GM11168 (cell line): ENCODE measurements at regions not wholly inside any gene's neighbourhood (a gene's known extent, or its start where the extent isn't known, plus 50 kb on each side); places are given as distances from the start of the nearest gene placed in this dataset.

Experiments
- in situ Hi-C: fragments of 300-500 bp; cut with MboI; formaldehyde crosslinking; loops from one replicate; pipeline ENCODE4 v1.12.0; 2022; ENCODE audit warnings: low sequenced_read_pairs; ENCODE audit not compliant: unreplicated experiment

- in situ Hi-C loops: no loop called here
Measured at GRCh38 chr5:93130624-93131490, 450.2 kb downstream of the NR2F1-AS1 start.

- in situ Hi-C loops: no loop called here
Measured at GRCh38 chr5:93126634-93127033, 454.4 kb downstream of the NR2F1-AS1 start.

GRCh38 chr5:93123127-93123526, 457.9 kb downstream of the NR2F1-AS1 start:
- in situ Hi-C loops: no loop called here

DNA sequence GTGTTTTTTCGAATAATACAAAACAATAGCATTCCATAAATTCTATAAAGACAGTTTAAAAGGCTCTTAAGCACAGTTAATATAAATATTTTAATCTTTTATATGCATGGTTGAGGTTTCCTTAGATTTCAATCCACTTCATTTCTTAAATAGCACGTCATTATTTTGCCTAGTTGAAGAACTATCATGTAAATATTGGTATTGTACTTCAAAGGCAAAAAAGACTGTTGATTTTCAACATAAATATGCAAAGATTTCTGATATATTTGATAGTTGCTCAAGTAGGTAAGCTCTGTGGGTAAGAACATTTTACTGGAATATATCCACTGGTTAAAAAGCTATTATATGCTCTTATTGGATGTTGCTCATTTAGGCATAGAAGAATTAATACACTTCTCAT, 458.6 kb downstream of the NR2F1-AS1 start:
- in situ Hi-C loops: no loop called here

DNA sequence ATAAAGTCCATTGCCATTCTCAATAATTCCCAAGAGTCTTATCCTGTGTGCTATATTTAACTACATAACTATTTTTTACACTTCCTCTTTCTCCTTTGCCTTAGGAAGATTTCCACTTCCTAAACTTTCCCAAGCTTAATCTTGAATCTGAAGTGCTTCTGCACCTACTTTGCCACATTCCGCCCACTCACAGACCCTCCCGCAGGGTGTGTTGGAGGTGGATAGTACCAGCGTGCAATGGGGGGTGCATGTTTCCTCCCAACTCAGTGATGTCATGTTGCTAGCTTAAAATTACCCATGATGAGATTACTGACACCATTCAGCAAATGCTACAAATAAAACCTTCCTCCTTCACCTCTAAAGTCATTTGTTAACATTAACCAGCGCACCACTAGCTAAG, 460.2 kb downstream of the NR2F1-AS1 start:
- in situ Hi-C loops: no loop called here

- in situ Hi-C loops: no loop called here
Measured at GRCh38 chr5:93120051-93120450, 461.0 kb downstream of the NR2F1-AS1 start.

DNA sequence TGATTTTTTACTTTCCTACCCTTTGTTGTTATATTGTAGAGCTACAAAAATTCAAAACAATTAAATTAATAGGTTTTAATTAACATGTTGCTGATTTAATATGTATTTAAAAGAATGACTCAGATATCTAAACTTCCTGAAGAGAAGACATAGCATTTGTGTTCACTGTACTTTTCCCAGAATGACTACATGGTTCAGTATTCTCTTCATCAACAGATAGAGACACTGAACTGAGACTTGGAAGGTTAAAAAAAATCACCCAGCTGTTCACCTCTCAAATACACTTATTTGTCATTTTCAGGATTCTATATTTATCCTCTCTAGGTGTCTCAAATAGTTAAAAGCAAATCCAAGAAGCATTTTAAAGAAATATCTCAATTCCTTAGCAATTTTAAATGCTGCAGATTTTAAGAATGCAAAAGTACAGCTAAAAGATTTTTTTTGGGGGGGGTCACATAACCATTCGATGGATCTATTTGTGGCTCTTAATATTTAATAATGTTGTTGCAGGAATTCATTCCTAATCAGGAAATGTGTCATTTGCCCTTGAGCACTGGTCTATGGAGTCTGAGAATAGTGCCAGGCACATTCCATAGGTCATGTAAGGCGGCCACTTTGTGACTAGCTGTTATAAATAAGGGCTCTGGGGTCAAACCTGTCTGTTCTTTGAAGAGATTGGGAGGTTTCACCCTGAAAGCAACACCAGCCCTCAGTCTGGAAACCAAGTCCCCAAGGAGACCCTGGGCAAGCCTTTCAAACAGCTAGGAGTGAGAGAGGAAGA, 463.1 kb downstream of the NR2F1-AS1 start:
- in situ Hi-C loops: no loop called here

DNA sequence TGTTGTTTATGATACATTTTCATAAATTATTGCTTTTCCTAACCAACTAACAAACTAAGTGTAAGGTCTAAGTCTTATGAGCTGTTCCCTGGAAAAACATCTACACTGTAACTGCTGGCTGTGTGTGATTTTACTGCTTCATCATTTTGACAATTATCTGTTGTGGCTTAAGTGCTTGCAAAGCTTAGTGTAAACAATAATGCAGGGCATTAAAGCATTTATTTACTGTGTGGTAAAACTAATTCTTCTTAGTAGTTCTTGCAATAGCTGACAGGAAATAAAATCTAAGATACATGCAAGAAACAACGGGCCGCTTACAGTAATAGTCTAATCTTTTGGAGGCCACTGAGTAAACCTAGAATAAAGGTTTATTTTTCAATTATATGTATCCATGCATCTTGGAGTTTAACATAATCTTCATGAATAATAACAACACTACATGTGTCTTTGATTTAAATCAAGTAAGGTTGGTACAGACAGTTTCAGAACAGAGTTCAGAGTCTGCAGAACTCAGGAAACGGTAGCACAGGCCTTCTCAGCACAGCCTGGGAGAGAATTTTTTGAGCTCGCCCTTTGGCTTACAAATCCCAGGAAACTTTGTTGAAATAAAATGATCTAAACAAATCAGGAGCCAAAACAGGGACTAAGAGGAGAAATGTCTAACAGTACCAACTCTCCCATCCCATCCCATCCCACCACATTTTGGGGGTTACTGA, 473.1 kb downstream of the NR2F1-AS1 start:
- in situ Hi-C loops: no loop called here

GRCh38 chr5:93107141-93107540, 473.9 kb downstream of the NR2F1-AS1 start:
- in situ Hi-C loops: no loop called here

- in situ Hi-C loops: no loop called here
Measured at GRCh38 chr5:93101661-93102060, 479.4 kb downstream of the NR2F1-AS1 start.

DNA sequence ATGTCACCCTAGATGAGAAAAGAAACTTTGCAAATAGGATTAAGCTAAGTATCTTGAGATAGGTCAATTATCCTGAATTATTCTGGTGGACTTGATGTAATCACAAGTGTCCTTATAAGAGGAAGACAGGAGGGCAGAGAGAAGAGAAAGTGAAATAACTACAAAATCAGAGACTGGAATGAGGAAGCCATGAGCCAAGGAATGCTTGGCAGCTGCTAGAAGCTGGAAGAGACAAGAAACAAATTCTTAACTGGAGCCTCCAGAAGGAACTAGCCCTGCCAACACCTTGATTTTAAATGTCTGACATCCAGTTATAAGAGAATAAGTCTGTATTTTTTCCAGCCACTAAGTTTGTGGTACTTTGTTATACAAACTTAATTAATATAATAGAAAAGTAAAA, 480.0 kb downstream of the NR2F1-AS1 start:
- in situ Hi-C loops: no loop called here

DNA sequence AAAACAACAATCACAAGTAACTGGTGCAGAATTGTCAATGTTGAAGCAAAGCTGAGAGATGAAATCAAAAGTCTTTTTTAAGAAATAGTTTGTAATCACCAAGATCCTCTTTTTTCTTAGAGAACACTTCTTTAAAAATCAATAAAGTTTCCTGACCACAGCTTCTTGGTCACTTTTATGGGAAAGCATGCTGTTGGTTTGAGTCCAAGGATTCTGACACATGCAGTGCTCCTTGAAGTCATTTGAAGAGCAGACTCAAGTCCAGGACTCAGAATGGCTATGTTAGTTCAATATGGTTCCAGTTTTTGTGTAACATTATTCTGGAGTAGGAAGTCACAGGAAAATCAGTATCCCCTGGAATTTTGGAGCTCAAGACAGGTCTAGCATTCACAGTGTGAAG, 480.6 kb downstream of the NR2F1-AS1 start:
- in situ Hi-C loops: no loop called here

DNA sequence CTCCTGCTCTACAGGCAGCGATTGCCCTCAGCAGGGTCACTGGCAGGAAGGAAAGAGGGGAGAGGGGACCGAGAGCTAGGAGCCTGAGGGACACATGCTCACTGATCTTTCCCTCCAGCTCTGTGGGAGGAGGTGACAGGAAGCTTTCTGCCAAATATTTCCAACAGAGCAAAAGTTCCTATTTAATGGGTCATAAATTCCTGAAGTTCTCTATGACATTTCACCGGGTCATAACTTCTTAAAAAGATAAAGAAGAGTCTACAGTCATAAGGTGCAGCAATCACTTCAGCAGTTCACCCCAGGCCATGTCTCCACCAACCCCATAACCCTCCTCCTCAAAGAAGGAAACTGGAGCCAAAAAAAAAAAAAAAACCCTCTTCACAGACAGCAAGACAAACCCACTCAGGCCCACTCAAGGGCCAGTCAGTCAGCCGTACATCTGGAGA, 481.1 kb downstream of the NR2F1-AS1 start:
- in situ Hi-C loops: no loop called here

DNA sequence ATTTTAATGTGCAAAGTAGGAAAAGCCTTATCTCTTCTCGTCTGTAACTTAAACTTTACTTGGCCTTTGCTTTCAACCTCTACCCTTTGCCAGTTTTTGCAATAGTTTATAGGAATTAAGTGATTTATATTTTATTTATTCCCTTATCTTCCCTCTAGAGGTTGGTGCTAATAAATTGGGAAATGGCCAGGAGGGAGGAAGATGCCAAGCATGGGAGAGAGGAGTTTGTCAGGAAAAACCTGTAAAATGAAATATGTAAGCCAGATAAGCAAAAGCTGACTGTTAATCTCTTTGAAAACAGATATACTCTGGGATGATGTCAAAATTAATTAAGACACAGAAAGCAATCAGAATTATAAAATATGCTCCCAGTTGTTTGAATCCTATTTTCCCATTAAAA, 484.5 kb downstream of the NR2F1-AS1 start:
- in situ Hi-C loops: no loop called here

GRCh38 chr5:93092349-93093105, 488.5 kb downstream of the NR2F1-AS1 start:
- in situ Hi-C loops: no loop called here

DNA sequence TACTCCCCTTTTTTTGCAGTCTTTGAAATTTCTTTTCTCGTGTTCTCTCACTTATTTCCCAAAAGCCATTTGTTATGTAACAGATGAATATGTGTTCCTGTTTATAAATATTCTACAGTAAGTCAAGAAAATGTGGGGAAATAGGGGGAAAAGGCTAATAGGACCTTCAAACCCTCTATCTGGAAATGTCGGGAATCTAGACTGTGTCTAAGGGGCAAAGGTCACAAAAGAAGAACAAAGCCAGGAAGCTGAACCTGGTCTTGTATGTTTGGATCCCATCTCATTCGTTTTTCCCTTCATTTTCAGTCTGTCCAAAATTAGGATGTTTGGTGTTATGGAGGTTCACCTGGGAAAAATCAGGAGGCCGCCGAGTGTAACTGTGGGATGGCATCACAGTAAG, 490.3 kb downstream of the NR2F1-AS1 start:
- in situ Hi-C loops: no loop called here

DNA sequence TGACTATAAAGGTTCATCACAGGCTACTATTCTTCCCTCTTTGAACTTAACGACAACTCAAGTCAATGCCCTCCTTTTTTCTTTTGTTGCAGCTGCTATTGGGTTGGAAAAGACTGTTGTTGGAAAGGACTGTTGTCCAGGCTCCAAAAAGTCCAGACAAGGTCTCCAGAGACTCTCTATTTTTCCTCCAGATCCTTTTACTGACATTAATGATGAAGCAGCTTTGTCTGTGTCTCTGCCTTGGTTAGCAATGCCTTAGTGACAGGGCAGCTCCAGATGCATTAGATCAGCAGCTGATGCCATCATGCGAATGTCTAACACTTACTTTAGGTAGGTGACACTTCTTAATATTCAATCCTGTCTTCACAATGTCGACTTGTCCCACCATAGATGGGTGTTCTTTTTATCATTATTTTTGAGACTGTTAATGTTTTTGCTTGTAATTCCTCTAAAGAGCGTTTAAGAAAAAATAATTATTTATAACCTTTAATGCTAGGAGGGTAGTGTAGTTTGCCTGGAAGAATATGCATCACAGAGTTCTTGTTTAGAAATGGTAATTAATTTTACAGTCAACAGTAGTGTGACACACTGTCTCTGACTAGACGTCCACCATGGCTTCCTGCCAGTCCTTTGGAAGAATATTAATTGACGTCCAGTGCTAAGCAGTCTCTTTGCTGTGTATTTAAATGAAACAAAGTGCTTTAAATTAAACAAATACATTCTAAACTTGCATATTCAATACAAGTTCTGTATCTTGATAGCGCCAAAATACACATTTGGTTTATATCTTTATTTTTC, 492.2 kb downstream of the NR2F1-AS1 start:
- in situ Hi-C loops: no loop called here

DNA sequence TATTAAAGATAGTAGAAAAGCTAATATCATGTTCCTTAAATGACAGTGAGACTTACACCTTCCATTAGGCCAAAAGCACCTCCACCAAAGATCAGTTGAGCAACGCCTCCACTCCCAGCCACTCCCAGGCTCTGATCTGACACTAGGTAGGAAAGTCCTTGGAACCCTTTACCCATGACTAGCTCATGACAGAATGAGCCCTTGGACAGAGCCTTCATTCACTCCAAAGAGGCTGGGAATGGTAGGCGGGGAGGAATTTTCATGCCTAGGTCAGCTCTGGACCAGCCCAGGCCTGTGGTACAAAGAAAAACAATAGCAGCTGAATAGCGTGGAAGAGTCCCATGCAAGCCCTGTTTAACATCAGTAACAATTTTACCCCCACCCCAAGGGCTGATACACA, 493.7 kb downstream of the NR2F1-AS1 start:
- in situ Hi-C loops: no loop called here

DNA sequence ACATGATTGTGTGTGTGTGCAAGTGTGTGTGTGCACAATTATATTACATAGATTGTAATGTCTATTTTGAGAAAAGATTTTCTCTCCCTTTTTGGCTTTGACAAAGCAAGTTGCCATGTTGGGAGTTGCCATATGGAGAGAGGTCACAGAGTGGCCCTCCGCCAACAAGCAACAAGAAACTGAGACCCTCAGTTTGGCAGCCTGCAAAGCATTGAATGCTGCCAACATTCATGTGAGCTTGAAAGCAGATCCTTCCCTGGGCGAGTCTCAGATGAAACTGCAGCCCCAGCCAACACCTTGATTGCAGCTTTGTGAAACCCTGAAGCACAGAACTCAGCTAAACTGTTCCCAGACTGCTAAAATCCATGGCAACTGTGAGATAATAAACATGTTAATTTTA, 498.0 kb downstream of the NR2F1-AS1 start:
- in situ Hi-C loops: no loop called here
